Thyroid gland (tissue), 4 donors: ENCODE measurements at regions not wholly inside any gene's neighbourhood (a gene's known extent, or its start where the extent isn't known, plus 50 kb on each side); places are given as distances from the start of the nearest gene placed in this dataset.

Source experiments
- POLR2A ChIP-seq, 2 donors: fragments of 450-650 bp; IDR thresholded peaks; one replicate each; pipeline ENCODE4 v1.6.1; 2017; ENCODE audit warnings: antibody characterized with exemption in 2 of 2, mild to moderate bottlenecking in 2 of 2, moderate library complexity in 1 of 2
- TF ChIP-seq, protein P1 (sequence below), 6 experiments: fragments of 200-600 bp in 3 of 6; fragments of 450-650 bp in 3 of 6; sonication (generic) in 3 of 6; IDR thresholded peaks; one replicate each; pipeline ENCODE4 v1.5.1; 2016 to 2019; ENCODE audit warnings: antibody characterized with exemption in 6 of 6, mild to moderate bottlenecking in 2 of 6, inconsistent platforms in 1 of 6, moderate library complexity in 1 of 6

DNA sequence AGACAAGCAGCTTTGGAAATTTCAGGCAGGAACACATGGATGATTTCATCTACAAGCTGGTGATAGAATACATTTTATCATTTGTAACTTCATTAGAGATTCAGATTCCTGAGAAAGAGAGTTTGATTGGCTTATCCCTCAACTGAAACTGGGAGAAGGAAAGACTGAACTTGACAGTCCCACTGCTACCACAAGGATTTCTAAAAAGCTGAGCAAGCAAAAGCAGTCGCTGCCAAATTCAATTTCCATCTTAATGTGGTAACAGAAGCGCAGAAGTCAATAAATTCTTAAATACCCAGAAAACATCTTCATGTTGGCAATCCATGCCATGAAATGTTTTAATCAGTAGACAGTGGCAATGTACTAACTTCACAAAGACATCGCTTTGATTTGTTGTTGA lies 172.1 kb upstream of the DACH1 start:
- TF ChIP-seq, protein P1, sequence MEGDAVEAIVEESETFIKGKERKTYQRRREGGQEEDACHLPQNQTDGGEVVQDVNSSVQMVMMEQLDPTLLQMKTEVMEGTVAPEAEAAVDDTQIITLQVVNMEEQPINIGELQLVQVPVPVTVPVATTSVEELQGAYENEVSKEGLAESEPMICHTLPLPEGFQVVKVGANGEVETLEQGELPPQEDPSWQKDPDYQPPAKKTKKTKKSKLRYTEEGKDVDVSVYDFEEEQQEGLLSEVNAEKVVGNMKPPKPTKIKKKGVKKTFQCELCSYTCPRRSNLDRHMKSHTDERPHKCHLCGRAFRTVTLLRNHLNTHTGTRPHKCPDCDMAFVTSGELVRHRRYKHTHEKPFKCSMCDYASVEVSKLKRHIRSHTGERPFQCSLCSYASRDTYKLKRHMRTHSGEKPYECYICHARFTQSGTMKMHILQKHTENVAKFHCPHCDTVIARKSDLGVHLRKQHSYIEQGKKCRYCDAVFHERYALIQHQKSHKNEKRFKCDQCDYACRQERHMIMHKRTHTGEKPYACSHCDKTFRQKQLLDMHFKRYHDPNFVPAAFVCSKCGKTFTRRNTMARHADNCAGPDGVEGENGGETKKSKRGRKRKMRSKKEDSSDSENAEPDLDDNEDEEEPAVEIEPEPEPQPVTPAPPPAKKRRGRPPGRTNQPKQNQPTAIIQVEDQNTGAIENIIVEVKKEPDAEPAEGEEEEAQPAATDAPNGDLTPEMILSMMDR (IDR thresholded peaks at IDR 0.05) = no peak
- no peak for TF ChIP-seq POLR2A (IDR thresholded peaks at IDR 0.05)
